ENCODE measurements at regions not wholly inside any gene's neighbourhood (a gene's known extent, or its start where the extent isn't known, plus 50 kb on each side); places are given as distances from the start of the nearest gene placed in this dataset.

DNA sequence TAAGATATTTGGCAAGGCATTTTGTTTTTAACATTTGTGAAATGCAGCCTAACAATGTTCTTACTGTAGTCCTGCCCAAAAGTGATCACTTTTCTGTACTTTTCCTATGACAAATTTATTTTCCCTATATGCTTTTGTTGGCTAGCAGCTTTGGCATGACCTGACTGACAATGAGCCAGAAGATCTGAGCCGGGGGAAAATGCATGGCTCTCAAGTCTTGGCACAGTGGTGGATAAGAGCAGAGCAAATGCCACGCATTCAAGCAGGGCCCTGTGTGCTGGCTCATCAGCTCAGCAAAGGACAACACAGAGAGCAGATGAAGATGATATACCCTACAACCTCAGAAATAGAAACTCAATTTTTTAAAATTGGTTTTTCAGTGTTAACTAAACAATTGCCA, 187.3 kb downstream of the ANAPC10 start:
- no peaks in the 10 kb centered on the region for H3K4me1 Mint-ChIP-seq (ENCODE audit: unreplicated experiment)
- H3K4me3 Mint-ChIP-seq (ENCODE audit: unreplicated experiment), result no peak overlapping the region
- H3K36me3 Mint-ChIP-seq (ENCODE audit: low read depth, unreplicated experiment), result no peaks in the 10 kb centered on the region
- H3K9me3 Mint-ChIP-seq (ENCODE audit: unreplicated experiment), result no peaks in the 10 kb centered on the region
- no peak for DNase-seq (ENCODE audit: low spot score)
- TF ChIP-seq, protein P1, sequence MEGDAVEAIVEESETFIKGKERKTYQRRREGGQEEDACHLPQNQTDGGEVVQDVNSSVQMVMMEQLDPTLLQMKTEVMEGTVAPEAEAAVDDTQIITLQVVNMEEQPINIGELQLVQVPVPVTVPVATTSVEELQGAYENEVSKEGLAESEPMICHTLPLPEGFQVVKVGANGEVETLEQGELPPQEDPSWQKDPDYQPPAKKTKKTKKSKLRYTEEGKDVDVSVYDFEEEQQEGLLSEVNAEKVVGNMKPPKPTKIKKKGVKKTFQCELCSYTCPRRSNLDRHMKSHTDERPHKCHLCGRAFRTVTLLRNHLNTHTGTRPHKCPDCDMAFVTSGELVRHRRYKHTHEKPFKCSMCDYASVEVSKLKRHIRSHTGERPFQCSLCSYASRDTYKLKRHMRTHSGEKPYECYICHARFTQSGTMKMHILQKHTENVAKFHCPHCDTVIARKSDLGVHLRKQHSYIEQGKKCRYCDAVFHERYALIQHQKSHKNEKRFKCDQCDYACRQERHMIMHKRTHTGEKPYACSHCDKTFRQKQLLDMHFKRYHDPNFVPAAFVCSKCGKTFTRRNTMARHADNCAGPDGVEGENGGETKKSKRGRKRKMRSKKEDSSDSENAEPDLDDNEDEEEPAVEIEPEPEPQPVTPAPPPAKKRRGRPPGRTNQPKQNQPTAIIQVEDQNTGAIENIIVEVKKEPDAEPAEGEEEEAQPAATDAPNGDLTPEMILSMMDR (IDR thresholded peaks at IDR 0.05; ENCODE audit: unreplicated experiment), result no peak
- H3K27ac Mint-ChIP-seq (ENCODE audit: unreplicated experiment), result no peak overlapping the region
- no peaks in the 10 kb centered on the region for H3K27me3 Mint-ChIP-seq (ENCODE audit: unreplicated experiment)

All from endothelial cell (in vitro differentiated cells).